NCI-H146 (cell line): ENCODE measurements at regions not wholly inside any gene's neighbourhood (a gene's known extent, or its start where the extent isn't known, plus 50 kb on each side); places are given as distances from the start of the nearest gene placed in this dataset.
"Not testable (repeated sequence)": the region's sequence is repeated elsewhere in the genome, so short reads cannot be mapped to it uniquely, and the experiment has no call there.

Experiments used
- DNase-seq: peaks from one replicate; lab custom pipeline; 2025; lab: John Stamatoyannopoulos, UW

DNA sequence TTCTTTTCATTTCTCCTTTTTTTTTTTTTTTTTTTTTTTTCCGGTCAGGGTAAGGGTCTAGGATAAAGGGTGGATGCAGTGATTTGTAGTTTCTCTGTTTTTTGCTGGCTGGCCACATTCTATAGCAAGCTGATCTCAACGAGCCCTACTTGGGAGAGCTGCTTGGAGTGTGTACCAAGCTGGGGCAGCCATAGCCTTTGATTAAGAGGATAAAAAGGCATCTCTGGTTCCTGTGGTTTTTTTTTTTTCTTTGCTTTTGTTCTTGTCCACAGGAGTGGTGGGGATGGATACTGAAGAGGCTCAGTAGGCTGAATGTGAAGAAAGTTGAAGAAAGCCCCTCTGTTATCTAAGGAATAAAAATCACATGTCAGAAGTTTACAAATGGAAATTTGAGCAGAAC is 955.3 kb upstream of the WWC1 start:
- no peak for DNase-seq

- DNase-seq = no peak
These were observed 952.2 kb upstream of the WWC1 start for GRCh38 chr5:167339205-167339604.

- DNase-seq = no peak
These were observed 945.0 kb upstream of the WWC1 start for GRCh38 chr5:167346461-167346860.

DNA sequence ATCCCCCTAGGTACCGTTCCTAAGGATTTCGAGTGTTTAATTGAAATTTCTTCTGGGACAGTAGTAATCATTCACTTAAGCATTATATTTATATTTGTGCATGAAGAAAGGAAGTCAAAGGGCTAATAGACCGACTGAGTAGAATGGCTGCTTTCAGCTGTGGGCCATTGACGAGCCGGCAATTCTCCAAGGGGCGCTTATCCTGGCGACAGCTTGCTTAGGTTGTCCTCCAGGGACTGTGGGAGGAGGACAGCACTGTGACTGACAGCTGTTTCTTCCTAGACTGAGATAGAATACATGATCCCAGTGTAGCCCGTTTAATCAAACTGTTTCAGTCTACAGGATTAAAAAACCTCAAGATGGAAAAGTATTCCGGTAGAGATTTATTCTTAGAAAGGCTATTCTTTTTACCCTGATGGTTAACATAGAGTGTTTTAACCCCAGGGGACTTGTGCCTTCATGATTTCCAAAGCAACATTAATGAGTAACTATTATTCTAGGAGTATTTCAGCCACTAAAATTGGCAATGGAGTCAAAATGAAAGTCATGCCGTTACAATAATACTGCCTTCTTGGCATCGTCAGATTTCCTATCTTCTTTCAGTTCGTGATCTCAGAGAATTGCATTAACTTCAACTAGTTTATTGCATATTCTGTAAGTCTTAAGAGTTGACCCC is 943.1 kb upstream of the WWC1 start:
- DNase-seq = no peak

GRCh38 chr5:167348980-167349379 is 942.5 kb upstream of the WWC1 start:
- no peak for DNase-seq

DNA sequence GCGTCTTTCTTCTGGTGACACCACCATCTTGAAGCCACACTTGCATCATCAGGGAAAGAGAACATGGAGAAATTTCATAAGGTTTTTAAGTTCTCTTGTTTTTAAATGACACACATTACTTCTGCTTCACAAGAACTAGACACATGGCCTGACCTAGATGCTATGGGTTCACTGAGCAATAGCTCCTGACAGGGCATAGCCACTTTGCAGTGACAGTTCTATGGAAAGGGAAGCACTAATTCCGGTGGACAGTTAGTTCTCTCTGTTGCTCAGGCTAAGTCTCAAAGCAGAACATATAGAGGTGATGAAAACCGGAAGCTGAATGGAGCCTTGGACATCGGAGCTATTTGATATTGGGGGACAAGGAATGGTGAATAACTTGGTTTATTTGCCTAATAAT is 940.1 kb upstream of the WWC1 start:
- DNase-seq = no peak

DNA sequence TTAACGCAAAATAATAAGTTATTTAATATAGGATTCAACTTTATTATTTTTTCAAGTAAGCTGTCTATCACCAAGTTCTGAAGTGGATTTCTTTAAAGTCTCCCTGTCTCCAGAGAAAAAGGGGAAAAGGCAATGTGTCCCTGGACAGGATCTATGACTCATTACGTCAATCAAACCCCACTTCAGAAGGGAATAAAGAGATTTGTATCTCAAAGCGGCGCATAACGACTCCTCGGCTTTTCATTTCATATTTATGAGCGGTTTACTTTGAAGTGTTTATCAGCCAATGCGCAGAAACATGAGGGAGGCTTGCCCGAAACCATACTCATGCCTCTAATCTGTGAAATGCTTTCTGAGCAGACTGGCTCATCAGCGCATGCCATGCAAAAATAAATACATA is 938.6 kb upstream of the WWC1 start:
- no peak for DNase-seq

- no peak for DNase-seq
These were observed 936.1 kb upstream of the WWC1 start for GRCh38 chr5:167355346-167355745.

DNA sequence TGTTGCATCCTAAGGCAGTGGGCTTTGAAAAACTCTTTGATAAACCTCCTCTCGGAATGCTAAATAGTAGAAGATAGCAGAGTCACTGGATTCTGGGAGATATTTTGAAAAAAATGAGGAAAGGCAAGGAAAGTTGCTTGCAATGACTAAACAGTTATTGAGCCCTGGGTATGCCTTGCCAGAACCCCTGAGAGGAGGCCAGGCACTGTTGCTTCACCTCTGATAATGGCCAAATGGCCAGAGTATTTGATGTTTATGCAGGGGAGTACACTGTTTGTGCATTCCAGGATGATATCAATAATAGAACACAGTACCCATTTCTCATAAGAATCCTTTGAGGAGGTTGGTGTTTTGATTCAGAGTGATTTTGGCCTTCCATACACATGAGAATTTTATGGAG is 935.1 kb upstream of the WWC1 start:
- no peak for DNase-seq

- no peak for DNase-seq
These were observed 932.5 kb upstream of the WWC1 start for GRCh38 chr5:167358868-167359492.

DNA sequence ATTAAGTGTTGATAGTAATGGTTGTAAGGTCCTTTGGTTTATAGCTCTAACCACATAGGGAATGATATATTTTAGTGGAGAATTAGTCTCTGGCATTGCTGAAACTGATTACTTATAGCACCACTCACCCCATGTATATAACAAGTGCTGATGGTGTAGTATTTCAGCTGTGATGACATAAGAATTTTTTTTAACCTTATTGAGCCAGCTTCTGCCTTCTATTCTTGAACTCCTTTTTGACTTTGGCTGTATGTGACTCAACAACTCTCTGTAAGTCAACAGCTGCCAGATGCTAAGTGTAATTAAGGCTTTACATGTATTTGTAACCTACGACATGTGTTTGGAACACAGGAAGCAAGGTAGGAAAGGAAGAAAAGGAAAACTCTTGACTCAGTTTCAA is 929.6 kb upstream of the WWC1 start:
- DNase-seq = no peak

DNA sequence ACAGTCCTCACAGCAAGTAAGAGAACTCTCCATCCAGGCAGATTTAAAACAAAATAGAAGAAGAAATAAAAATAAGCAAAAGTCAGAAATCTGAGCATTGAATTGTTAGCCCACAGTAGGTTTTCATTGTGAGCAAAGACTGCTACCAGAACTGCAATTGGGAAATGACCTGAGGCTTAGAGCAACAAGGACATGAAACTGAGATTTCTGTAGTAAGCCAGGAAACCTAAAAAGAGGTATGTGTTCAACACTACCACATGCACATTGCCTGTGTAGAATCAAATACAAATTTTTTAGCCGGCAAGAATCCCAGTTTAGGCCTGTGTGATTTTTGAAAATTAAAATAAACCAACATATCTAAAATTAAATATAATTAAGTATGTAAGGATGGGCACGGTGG is 928.4 kb upstream of the WWC1 start:
- no peak for DNase-seq

DNA sequence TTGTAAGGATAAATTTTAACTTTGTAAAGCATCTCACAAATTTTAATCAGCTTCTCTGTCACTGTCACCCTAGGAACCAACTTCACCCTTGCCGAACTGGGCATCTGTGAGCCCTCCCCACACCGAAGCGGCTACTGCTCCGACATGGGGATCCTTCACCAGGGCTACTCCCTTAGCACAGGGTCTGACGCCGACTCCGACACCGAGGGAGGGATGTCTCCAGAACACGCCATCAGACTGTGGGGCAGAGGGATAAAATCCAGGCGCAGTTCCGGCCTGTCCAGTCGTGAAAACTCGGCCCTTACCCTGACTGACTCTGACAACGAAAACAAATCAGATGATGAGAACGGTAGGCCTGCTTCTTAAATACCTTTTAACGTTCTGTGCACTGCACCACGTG is 916.3 kb upstream of the WWC1 start:
- DNase-seq = no peak

DNA sequence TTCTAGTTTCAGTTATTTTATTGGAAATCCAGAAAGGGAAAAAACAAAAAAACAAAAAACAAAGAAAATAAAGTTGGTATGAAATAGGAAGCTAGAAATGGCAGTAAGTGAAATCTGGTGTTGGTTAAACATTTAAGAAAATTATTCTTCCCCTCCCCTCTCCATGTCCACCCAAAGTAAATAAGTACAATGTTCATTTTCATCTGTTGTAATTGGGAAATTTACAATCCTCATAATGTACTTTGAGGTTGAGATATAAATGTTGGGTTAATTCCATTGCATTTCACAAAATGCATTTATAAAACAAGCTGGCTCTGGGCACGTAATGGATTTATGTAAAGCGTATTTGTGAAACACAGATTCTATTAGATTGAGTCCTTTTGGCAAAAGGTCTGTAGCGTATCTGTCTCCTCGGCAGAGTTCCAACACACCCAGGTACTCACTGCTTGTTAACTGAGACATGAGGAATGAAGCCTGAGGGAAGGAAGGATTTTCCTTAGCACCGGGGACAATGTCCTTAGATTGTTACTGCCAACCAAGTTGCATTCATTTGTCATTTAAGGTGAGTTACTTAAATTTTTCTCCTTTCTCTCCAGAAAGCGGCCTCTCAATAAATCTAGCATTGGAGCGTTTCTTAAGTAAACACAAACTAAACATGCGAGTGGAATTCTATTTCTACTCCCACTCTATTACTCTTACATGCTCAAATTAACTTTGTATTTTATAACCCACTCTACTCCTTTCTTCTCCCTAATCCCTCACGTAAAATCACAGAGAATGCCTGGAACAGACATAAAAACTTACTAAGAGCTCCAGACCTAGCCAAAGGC is 912.3 kb upstream of the WWC1 start:
- no peak for DNase-seq

GRCh38 chr5:167381457-167381856 is 910.0 kb upstream of the WWC1 start:
- no peak for DNase-seq

DNA sequence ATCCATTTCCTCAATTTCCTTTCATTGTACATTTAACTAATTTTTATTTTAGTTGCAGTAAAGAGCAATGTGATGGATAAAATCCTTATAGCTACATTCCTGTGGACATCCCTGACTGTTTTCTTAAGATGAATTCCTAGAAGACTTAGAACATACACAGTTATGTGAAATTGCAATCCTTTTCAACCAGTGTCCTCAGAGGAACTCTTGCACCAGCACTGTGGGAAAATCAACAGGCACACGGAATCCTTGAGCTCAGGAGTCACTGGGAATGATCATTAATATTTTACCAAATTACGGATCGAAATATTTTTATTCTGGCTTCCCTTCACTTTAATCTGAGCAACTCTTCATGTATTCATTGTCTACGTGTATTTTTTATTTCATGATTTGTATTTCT is 901.9 kb upstream of the WWC1 start:
- no peak for DNase-seq

GRCh38 chr5:167391286-167391685 is 900.2 kb upstream of the WWC1 start:
- DNase-seq = not testable (repeated sequence)

- DNase-seq = no peak
These were observed 899.2 kb upstream of the WWC1 start for GRCh38 chr5:167392240-167392639.

GRCh38 chr5:167393358-167393757 is 898.1 kb upstream of the WWC1 start:
- DNase-seq = no peak

DNA sequence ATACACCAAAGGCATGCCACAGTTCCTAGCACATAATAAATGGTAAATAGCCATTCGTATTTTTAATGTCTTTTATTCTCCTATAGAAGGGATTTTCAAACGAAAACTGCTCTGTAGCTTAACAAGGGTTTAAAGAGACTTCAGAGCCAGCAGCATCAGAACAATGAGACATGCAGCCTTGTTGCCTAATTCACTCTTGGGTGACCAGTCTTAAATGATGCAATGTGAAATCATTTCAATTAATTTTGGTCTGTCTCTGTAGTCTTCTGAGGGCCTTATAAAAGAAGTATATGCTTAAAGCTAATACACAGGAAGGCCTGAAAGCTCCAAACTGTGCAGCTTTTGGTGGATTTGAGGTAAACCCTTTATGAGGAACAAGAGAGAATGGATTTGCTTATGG is 888.8 kb upstream of the WWC1 start:
- no peak for DNase-seq

GRCh38 chr5:167406513-167406912 is 884.9 kb upstream of the WWC1 start:
- DNase-seq = no peak

DNA sequence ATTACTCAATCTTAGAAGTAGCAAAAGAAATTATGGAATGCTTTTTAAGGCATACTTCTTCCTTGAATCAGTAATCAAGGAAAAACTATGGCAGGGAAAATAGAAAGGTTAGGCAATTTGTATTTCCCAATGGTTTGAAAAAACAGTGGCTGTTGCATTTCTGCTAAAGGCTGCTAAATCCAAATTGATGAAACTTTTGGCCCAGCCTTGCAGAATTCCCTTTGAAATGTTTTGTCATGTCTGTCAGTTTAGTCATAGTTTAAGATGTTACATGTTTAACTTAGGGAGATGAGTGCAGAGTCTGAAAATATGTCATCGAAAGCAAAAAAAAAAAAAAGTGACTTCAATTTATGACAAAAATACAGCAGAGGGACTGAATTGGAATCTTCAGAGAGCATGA is 878.9 kb upstream of the WWC1 start:
- no peak for DNase-seq

GRCh38 chr5:167413506-167413905 is 877.9 kb upstream of the WWC1 start:
- DNase-seq = no peak
